Endothelial cell of umbilical vein (primary cell): ENCODE measurements at regions not wholly inside any gene's neighbourhood (a gene's known extent, or its start where the extent isn't known, plus 50 kb on each side); places are given as distances from the start of the nearest gene placed in this dataset.

Source experiments
- BruUV-seq: library from RNA; stranded (reverse); fragments of 400-500 nt; replicated peaks from 2 replicates; lab custom pipeline; 2021; lab: Mats Ljungman, UMichigan
- CTCF ChIA-PET: fragments of 300-600, 350-600 bp; sonication (Branson Sonifier 250); formaldehyde crosslinking; loops from one replicate; lab custom pipeline; 2021; ENCODE audit warnings: antibody characterized with exemption, inconsistent platforms; lab: Charles Lee
- POLR2A ChIA-PET: fragments of 300-600, 350-600 bp; sonication (Branson Sonifier 250); formaldehyde crosslinking; loops from one replicate; lab custom pipeline; 2021; ENCODE audit warnings: antibody characterized with exemption, inconsistent platforms; lab: Charles Lee
- DNase-seq: peaks from one replicate; pipeline ENCODE4 v3.0.0-alpha.2; 2011; ENCODE audit warnings: low read depth, low spot score
- FAIRE-seq: peaks from 2 replicates; lab custom pipeline; 2011; peaks lifted over from hg19 to GRCh38; lab: Jason Lieb, UNC
- H2AFZ ChIP-seq: 2 replicates; pipeline ENCODE4 v1.6.0; 2012; ENCODE audit warnings: low read depth, low read length, control low read depth, inconsistent platforms
- H3K27ac ChIP-seq: 2 replicates; pipeline ENCODE4 v1.5.1; 2011; ENCODE audit warnings: low read depth, mild to moderate bottlenecking, control low read depth, low read length, moderate library complexity; ENCODE audit not compliant: insufficient read depth
- H3K27me3 ChIP-seq, 2 experiments: 2 replicates each; pipeline versions ENCODE4 v1.6.0 to v1.6.1; 2011; ENCODE audit warnings: low read length in 2 of 2, mixed read lengths in 1 of 2; ENCODE audit not compliant: control insufficient read depth in 2 of 2, insufficient read depth in 2 of 2
- H3K36me3 ChIP-seq, 2 experiments: 2 replicates in 1 of 2; 3 replicates in 1 of 2; pipeline ENCODE4 v1.5.1; 2011; ENCODE audit warnings: low read length in 2 of 2, mild to moderate bottlenecking in 1 of 2, moderate library complexity in 1 of 2; ENCODE audit not compliant: control insufficient read depth in 2 of 2, insufficient read depth in 2 of 2; ENCODE audit errors: extremely low read depth in 1 of 2
- H3K4me1 ChIP-seq: 3 replicates; pipeline ENCODE4 v1.5.1; 2011; ENCODE audit warnings: mild to moderate bottlenecking, low read length; ENCODE audit not compliant: control insufficient read depth, insufficient read depth; ENCODE audit errors: extremely low read depth
- H3K4me2 ChIP-seq: 2 replicates; pipeline ENCODE4 v1.6.1; 2011; ENCODE audit warnings: low read length, control low read depth, mixed read lengths; ENCODE audit not compliant: insufficient read depth
- H3K4me3 ChIP-seq, 3 experiments: fragments of 200-600 bp in 1 of 3; sonication (generic), shearing (Covaris generic) in 1 of 3; replicated peaks in 1 of 3; 2 replicates each; pipeline ENCODE4 v1.5.1; 2011 to 2016; ENCODE audit warnings: control low read depth in 3 of 3, low read length in 3 of 3, mild to moderate bottlenecking in 2 of 3, inconsistent platforms in 1 of 3, low read depth in 1 of 3, moderate library complexity in 1 of 3; ENCODE audit not compliant: insufficient read depth in 1 of 3
- H3K79me2 ChIP-seq: 2 replicates; pipeline ENCODE4 v1.6.0; 2012; ENCODE audit warnings: low read length, inconsistent platforms; ENCODE audit not compliant: control insufficient read depth, insufficient read depth
- H3K9ac ChIP-seq: replicated peaks from 2 replicates; pipeline ENCODE3; 2011; ENCODE audit warnings: low read length, control low read depth; ENCODE audit not compliant: insufficient read depth; ENCODE audit errors: extremely low read depth
- H3K9me1 ChIP-seq: replicated peaks from 3 replicates; pipeline ENCODE4 v1.6.0; 2011; ENCODE audit warnings: mild to moderate bottlenecking, low read length; ENCODE audit not compliant: control insufficient read depth, insufficient read depth; ENCODE audit errors: extremely low read depth
- H3K9me3 ChIP-seq: replicated peaks from 2 replicates; pipeline ENCODE4 v1.5.1; 2012; ENCODE audit warnings: low read length, inconsistent platforms; ENCODE audit not compliant: control insufficient read depth, insufficient read depth
- H4K20me1 ChIP-seq: replicated peaks from 2 replicates; pipeline ENCODE3; 2011; ENCODE audit warnings: mild to moderate bottlenecking, low read length; ENCODE audit not compliant: control insufficient read depth, insufficient read depth; ENCODE audit errors: extremely low read depth
- EZH2 ChIP-seq: IDR thresholded peaks from 2 replicates; pipeline ENCODE4 v1.6.1; 2012; ENCODE audit warnings: borderline replicate concordance, low read depth, mild to moderate bottlenecking, moderate library complexity, low read length, inconsistent platforms; ENCODE audit not compliant: severe bottlenecking
- FOS ChIP-seq: IDR thresholded peaks from 2 replicates; pipeline ENCODE4 v1.6.1; 2011; ENCODE audit warnings: mild to moderate bottlenecking, low read length, moderate library complexity, borderline replicate concordance; ENCODE audit not compliant: insufficient read depth
- GATA2 ChIP-seq: IDR thresholded peaks from 2 replicates; pipeline ENCODE4 v1.7.0; 2011; ENCODE audit warnings: low read depth, mild to moderate bottlenecking, moderate library complexity, mixed read lengths, low read length; ENCODE audit not compliant: insufficient read length, insufficient read depth
- JUN ChIP-seq: IDR thresholded peaks from 2 replicates; pipeline ENCODE4 v1.6.1; 2011; ENCODE audit warnings: borderline replicate concordance, low read depth; ENCODE audit not compliant: insufficient read length, insufficient read depth
- MYC ChIP-seq: IDR thresholded peaks from one replicate; pipeline ENCODE4 v1.6.1; 2011; ENCODE audit warnings: mild to moderate bottlenecking, low read depth, low read length
- POLR2A ChIP-seq: IDR thresholded peaks from 2 replicates; pipeline ENCODE4 v1.6.1; 2012; ENCODE audit warnings: low read depth, mild to moderate bottlenecking, control low read depth, low read length
- POLR2AphosphoS5 ChIP-seq: IDR thresholded peaks from 2 replicates; pipeline ENCODE4 v1.6.1; 2012; ENCODE audit warnings: low read depth, mild to moderate bottlenecking, control low read depth, low read length, moderate library complexity; ENCODE audit not compliant: insufficient read depth
- dilution Hi-C: fragments of 300-500 bp; cut with MboI; formaldehyde crosslinking; loops from one replicate; pipeline ENCODE4 v1.15.0; 2019; ENCODE audit warnings: low sequenced_read_pairs; ENCODE audit not compliant: extremely low pct_ligation_motif_present
- intact Hi-C: fragments of 100-400 bp; cut with micrococcal nuclease; formaldehyde crosslinking; loops from one replicate; pipeline ENCODE4 v1.10.0; 2022
- TF ChIP-seq, protein P1 (sequence below): IDR thresholded peaks from 2 replicates; pipeline ENCODE4 v1.6.1; 2011; ENCODE audit not compliant: insufficient read depth, insufficient read length
- TF ChIP-seq, protein P2 (sequence below), 2 donors: IDR thresholded peaks; 1 replicate in 1 of 2; 2 replicates in 1 of 2; pipeline ENCODE4 v1.5.1; 2011; ENCODE audit warnings: low read length in 2 of 2, mild to moderate bottlenecking in 2 of 2, moderate library complexity in 2 of 2, control low read depth in 1 of 2, inconsistent platforms in 1 of 2, low read depth in 1 of 2; ENCODE audit not compliant: insufficient read depth in 1 of 2; ENCODE audit errors: extremely low read depth in 1 of 2

DNA sequence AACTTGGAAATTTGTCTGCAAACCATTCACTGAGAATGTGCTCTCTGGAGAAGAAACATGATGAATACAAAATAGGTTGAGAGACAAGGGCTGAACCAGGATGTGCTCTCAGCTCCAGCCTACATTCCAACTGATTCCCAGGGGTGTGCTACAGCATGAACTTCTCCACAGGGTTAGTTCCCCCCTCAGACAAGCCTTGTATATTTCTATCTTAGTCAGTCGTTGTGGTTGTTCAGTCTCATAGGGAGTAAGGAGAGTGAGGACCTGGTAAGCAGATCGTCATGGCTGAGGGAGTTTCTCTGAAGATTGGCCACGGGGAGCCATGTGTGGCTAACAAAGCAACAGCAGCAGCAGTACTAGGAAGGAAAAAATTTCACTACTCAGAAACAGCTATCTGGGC lies 919.7 kb upstream of the CADM2 start:
- no peaks in the 10 kb centered on the region for H3K9me3 ChIP-seq
- no peaks in the 10 kb centered on the region for H3K27me3 ChIP-seq
- H4K20me1 ChIP-seq: no peaks in the 10 kb centered on the region
- H3K9ac ChIP-seq: no peak overlapping the region
- H3K4me3 ChIP-seq: no peak overlapping the region
- no peak overlapping the region for H3K27ac ChIP-seq
- TF ChIP-seq, protein P1, sequence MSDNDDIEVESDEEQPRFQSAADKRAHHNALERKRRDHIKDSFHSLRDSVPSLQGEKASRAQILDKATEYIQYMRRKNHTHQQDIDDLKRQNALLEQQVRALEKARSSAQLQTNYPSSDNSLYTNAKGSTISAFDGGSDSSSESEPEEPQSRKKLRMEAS: no peak
- no peak for TF ChIP-seq POLR2A
- no peak for TF ChIP-seq POLR2AphosphoS5
- TF ChIP-seq FOS: no peak
- TF ChIP-seq JUN: no peak
- no peak for TF ChIP-seq MYC
- no peak for TF ChIP-seq EZH2
- TF ChIP-seq GATA2: no peak
- TF ChIP-seq, protein P2, sequence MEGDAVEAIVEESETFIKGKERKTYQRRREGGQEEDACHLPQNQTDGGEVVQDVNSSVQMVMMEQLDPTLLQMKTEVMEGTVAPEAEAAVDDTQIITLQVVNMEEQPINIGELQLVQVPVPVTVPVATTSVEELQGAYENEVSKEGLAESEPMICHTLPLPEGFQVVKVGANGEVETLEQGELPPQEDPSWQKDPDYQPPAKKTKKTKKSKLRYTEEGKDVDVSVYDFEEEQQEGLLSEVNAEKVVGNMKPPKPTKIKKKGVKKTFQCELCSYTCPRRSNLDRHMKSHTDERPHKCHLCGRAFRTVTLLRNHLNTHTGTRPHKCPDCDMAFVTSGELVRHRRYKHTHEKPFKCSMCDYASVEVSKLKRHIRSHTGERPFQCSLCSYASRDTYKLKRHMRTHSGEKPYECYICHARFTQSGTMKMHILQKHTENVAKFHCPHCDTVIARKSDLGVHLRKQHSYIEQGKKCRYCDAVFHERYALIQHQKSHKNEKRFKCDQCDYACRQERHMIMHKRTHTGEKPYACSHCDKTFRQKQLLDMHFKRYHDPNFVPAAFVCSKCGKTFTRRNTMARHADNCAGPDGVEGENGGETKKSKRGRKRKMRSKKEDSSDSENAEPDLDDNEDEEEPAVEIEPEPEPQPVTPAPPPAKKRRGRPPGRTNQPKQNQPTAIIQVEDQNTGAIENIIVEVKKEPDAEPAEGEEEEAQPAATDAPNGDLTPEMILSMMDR (IDR thresholded peaks at IDR 0.05; ENCODE audit: extremely low read depth in 1 of 2, insufficient read depth in 1 of 2, low read depth in 1 of 2, low read length in 2 of 2): no peak
- H3K4me2 ChIP-seq: no peak overlapping the region
- no peak overlapping the region for H2AFZ ChIP-seq
- FAIRE-seq (no peak), DNase-seq (no peak)
- ChIA-PET POLR2A (no interaction called here), CTCF (no interaction called here)
- intact Hi-C loops (no loop called here), dilution Hi-C loops (no loop called here)
- H3K9me1 ChIP-seq: no peaks in the 10 kb centered on the region
- no peaks in the 10 kb centered on the region for H3K36me3 ChIP-seq
- no peaks in the 10 kb centered on the region for H3K79me2 ChIP-seq
- no peaks in the 10 kb centered on the region for H3K4me1 ChIP-seq
- no TSS peak for BruUV-seq
